Kidney capillary endothelial cell (primary cell): ENCODE measurements at regions not wholly inside any gene's neighbourhood (a gene's known extent, or its start where the extent isn't known, plus 50 kb on each side); places are given as distances from the start of the nearest gene placed in this dataset.

Experiments used
- DNase-seq: peaks from one replicate; pipeline ENCODE4 v3.0.0-alpha.2; 2018; ENCODE audit warnings: low spot score

- no peak for DNase-seq
Observed at GRCh38 chr1:22264464-22265341, 121.8 kb upstream of the WNT4 start.

- DNase-seq: no peak
Observed at GRCh38 chr1:22266141-22266540, 123.2 kb upstream of the WNT4 start.

GRCh38 chr1:22267413-22268175 is 124.7 kb upstream of the WNT4 start:
- DNase-seq: no peak

- DNase-seq: no peak
Observed at GRCh38 chr1:22268327-22268726, 125.4 kb upstream of the WNT4 start.

GRCh38 chr1:22271847-22272801 is 129.2 kb upstream of the WNT4 start:
- no peak for DNase-seq

GRCh38 chr1:22273686-22274681 is 131.1 kb upstream of the WNT4 start:
- DNase-seq: peak; percentile 96

GRCh38 chr1:22275167-22275566 is 132.3 kb upstream of the WNT4 start:
- no peak for DNase-seq

GRCh38 chr1:22275626-22276395 is 132.9 kb upstream of the WNT4 start:
- peak; percentile 67 for DNase-seq

- no peak for DNase-seq
Observed at GRCh38 chr1:22276396-22276748, 133.5 kb upstream of the WNT4 start.

- no peak for DNase-seq
Observed at GRCh38 chr1:22277662-22278061, 134.8 kb upstream of the WNT4 start.

- DNase-seq: no peak
Observed at GRCh38 chr1:22279735-22280134, 136.8 kb upstream of the WNT4 start.

GRCh38 chr1:22280526-22280925 is 137.6 kb upstream of the WNT4 start:
- no peak for DNase-seq

GRCh38 chr1:22281521-22282363 is 138.8 kb upstream of the WNT4 start:
- DNase-seq: no peak

GRCh38 chr1:22282364-22282995 is 139.6 kb upstream of the WNT4 start:
- DNase-seq: no peak

- DNase-seq: no peak
Observed at GRCh38 chr1:22283596-22283995, 140.7 kb upstream of the WNT4 start.

GRCh38 chr1:22284236-22284635 is 141.3 kb upstream of the WNT4 start:
- no peak for DNase-seq

- DNase-seq: no peak
Observed at GRCh38 chr1:22284906-22285548, 142.1 kb upstream of the WNT4 start.
